Glutamatergic neuron (in vitro differentiated cells): ENCODE measurements at regions not wholly inside any gene's neighbourhood (a gene's known extent, or its start where the extent isn't known, plus 50 kb on each side); places are given as distances from the start of the nearest gene placed in this dataset.

ENCODE experiments used
- DNase-seq: peaks from one replicate; pipeline ENCODE4 v3.0.0; 2022
- H3K27ac Mint-ChIP-seq: one replicate; pipeline ENCODE4 v1.8.0; 2020; ENCODE audit warnings: mild to moderate bottlenecking, mixed read lengths, inconsistent platforms; ENCODE audit not compliant: unreplicated experiment
- H3K27me3 Mint-ChIP-seq: one replicate; pipeline ENCODE4 v1.8.0; 2020; ENCODE audit warnings: mild to moderate bottlenecking, moderate library complexity, mixed read lengths, inconsistent platforms; ENCODE audit not compliant: unreplicated experiment
- H3K36me3 Mint-ChIP-seq: one replicate; pipeline ENCODE4 v1.8.0; 2020; ENCODE audit warnings: mild to moderate bottlenecking, mixed read lengths, inconsistent platforms; ENCODE audit not compliant: unreplicated experiment
- H3K4me1 Mint-ChIP-seq: one replicate; pipeline ENCODE4 v1.8.0; 2020; ENCODE audit warnings: mild to moderate bottlenecking, low read depth, mixed read lengths, inconsistent platforms; ENCODE audit not compliant: unreplicated experiment
- H3K4me3 Mint-ChIP-seq: one replicate; pipeline ENCODE4 v1.8.0; 2020; ENCODE audit warnings: mild to moderate bottlenecking, mixed read lengths, inconsistent platforms; ENCODE audit not compliant: unreplicated experiment
- H3K9me3 Mint-ChIP-seq: one replicate; pipeline ENCODE4 v1.8.0; 2020; ENCODE audit warnings: mild to moderate bottlenecking, moderate library complexity, mixed read lengths, inconsistent platforms; ENCODE audit not compliant: unreplicated experiment
- CTCF ChIP-seq: fragments of 200-600 bp; sonication (generic); IDR thresholded peaks from one replicate; pipeline ENCODE4 v1.5.0; 2021; ENCODE audit not compliant: partially characterized antibody, unreplicated experiment

GRCh38 chr12:45490232-45490881 lies 239.1 kb upstream of the ARID2 start:
- no peak overlapping the region for H3K4me3 Mint-ChIP-seq
- H3K4me1 Mint-ChIP-seq, result no peaks in the 10 kb centered on the region
- no peaks in the 10 kb centered on the region for H3K9me3 Mint-ChIP-seq
- H3K36me3 Mint-ChIP-seq, result peaks cover 5% of the 10 kb centered on the region
- no peak for TF ChIP-seq CTCF
- no peak for DNase-seq
- peaks cover 1% of the 10 kb centered on the region for H3K27me3 Mint-ChIP-seq
- H3K27ac Mint-ChIP-seq, result no peak overlapping the region

GRCh38 chr12:45494279-45494678 lies 235.2 kb upstream of the ARID2 start:
- DNase-seq, result no peak
- H3K27ac Mint-ChIP-seq, result no peak overlapping the region
- H3K4me1 Mint-ChIP-seq, result no peaks in the 10 kb centered on the region
- H3K36me3 Mint-ChIP-seq, result peaks cover 5% of the 10 kb centered on the region
- no peak for TF ChIP-seq CTCF
- H3K4me3 Mint-ChIP-seq, result no peak overlapping the region
- H3K9me3 Mint-ChIP-seq, result peaks cover 1% of the 10 kb centered on the region
- H3K27me3 Mint-ChIP-seq, result no peaks in the 10 kb centered on the region

GRCh38 chr12:45498645-45499044 lies 230.9 kb upstream of the ARID2 start:
- no peak overlapping the region for H3K27ac Mint-ChIP-seq
- no peaks in the 10 kb centered on the region for H3K4me1 Mint-ChIP-seq
- no peak for TF ChIP-seq CTCF
- peaks cover 5% of the 10 kb centered on the region for H3K36me3 Mint-ChIP-seq
- DNase-seq, result no peak
- H3K9me3 Mint-ChIP-seq, result peaks cover 1% of the 10 kb centered on the region
- no peak overlapping the region for H3K4me3 Mint-ChIP-seq
- no peaks in the 10 kb centered on the region for H3K27me3 Mint-ChIP-seq

GRCh38 chr12:45502481-45503128 lies 226.9 kb upstream of the ARID2 start:
- Mint-ChIP-seq H3K36me3 (no peaks in the 10 kb centered on the region), H3K4me1 (no peaks in the 10 kb centered on the region), H3K27me3 (no peaks in the 10 kb centered on the region), H3K27ac (no peak overlapping the region), H3K9me3 (peaks cover 1% of the 10 kb centered on the region), H3K4me3 (no peak overlapping the region)
- no peak for TF ChIP-seq CTCF
- no peak for DNase-seq

- H3K27ac Mint-ChIP-seq, result no peak overlapping the region
- TF ChIP-seq CTCF, result no peak
- H3K4me3 Mint-ChIP-seq, result no peak overlapping the region
- no peaks in the 10 kb centered on the region for H3K9me3 Mint-ChIP-seq
- no peaks in the 10 kb centered on the region for H3K27me3 Mint-ChIP-seq
- no peaks in the 10 kb centered on the region for H3K4me1 Mint-ChIP-seq
- no peak for DNase-seq
- H3K36me3 Mint-ChIP-seq, result no peaks in the 10 kb centered on the region
Measured at GRCh38 chr12:45503899-45504298, 225.6 kb upstream of the ARID2 start.
